ENCODE measurements at regions not wholly inside any gene's neighbourhood (a gene's known extent, or its start where the extent isn't known, plus 50 kb on each side); places are given as distances from the start of the nearest gene placed in this dataset.

- TF ChIP-seq, protein P1, sequence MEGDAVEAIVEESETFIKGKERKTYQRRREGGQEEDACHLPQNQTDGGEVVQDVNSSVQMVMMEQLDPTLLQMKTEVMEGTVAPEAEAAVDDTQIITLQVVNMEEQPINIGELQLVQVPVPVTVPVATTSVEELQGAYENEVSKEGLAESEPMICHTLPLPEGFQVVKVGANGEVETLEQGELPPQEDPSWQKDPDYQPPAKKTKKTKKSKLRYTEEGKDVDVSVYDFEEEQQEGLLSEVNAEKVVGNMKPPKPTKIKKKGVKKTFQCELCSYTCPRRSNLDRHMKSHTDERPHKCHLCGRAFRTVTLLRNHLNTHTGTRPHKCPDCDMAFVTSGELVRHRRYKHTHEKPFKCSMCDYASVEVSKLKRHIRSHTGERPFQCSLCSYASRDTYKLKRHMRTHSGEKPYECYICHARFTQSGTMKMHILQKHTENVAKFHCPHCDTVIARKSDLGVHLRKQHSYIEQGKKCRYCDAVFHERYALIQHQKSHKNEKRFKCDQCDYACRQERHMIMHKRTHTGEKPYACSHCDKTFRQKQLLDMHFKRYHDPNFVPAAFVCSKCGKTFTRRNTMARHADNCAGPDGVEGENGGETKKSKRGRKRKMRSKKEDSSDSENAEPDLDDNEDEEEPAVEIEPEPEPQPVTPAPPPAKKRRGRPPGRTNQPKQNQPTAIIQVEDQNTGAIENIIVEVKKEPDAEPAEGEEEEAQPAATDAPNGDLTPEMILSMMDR (conservative IDR thresholded peaks at IDR 0.05; ENCODE audit: low read depth, low read length): no peak
- no peak for DNase-seq (ENCODE audit: low read depth)
These were observed 150.6 kb upstream of the VCX3A start for GRCh38 chrX:6685489-6685888.

GRCh38 chrX:6683353-6683752 lies 148.4 kb upstream of the VCX3A start:
- TF ChIP-seq, protein P1 (conservative IDR thresholded peaks at IDR 0.05; ENCODE audit: low read depth, low read length): no peak
- no peak for DNase-seq (ENCODE audit: low read depth)
- no peak overlapping the region for H3K4me3 ChIP-seq (ENCODE audit: low read depth, low read length)

More at GRCh38 chrX:6685489-6685888, 150.6 kb upstream of the VCX3A start:
- no peak overlapping the region for H3K4me3 ChIP-seq (ENCODE audit: low read depth, low read length)

DNA sequence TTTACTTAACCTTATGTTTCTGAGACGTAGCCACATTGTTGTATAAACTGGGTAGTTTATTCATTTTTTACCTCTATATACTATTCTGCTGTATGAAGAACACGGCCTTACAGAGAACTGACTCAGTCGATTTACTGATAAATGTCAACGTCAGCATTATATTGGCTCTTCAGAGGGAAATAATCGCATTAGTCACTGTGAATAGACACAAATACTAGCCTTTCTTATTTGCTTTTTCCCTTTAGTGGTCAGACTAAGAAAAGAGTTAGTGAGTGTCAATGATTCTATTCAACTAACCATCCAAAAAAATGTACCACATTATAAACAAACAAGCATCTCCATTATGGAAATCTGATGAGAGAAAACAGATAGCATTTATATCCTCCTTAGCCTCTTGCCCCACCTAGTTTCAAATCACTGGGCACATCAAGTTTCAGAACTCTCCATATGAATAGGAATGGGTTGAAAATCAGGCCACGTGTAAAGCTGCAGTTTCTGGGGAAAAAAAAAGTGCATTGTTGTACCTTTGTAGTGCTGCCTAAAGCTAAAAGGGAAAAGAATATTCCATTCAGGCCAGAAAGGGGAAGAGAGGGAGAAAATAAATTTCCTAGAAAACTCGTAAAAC lies 146.7 kb upstream of the VCX3A start:
- no peak overlapping the region for H3K4me3 ChIP-seq (ENCODE audit: low read depth, low read length)
- no peak for DNase-seq (ENCODE audit: low read depth)
- TF ChIP-seq, protein P1 (conservative IDR thresholded peaks at IDR 0.05; ENCODE audit: low read depth, low read length): no peak

DNA sequence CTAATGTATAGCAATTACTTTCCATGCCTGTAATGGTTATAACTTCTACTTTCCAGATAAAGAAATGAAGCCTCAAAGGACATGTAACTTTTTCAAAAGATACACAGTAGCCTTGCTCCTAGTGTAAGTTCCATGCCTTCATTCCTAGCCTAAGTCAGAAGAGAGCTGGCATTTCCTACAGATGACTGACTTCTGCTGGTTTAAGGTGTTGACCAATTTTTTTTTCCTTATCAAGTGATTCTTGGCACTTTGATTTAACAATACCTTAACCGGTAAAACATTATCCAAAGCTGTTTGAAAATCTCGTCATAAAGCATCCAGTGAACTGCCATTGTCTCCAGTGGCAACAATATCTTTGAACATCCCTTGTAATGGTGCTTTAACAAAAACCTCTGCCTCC lies 145.1 kb upstream of the VCX3A start:
- H3K4me3 ChIP-seq (ENCODE audit: low read depth, low read length): no peak overlapping the region
- no peak for DNase-seq (ENCODE audit: low read depth)

GRCh38 chrX:6679550-6679949 lies 144.6 kb upstream of the VCX3A start:
- no peak overlapping the region for H3K4me3 ChIP-seq (ENCODE audit: low read depth, low read length)
- DNase-seq (ENCODE audit: low read depth): no peak
- TF ChIP-seq, protein P1 (conservative IDR thresholded peaks at IDR 0.05; ENCODE audit: low read depth, low read length): no peak

More for the DNA sequence above, 145.1 kb upstream of the VCX3A start:
- TF ChIP-seq, protein P1 (conservative IDR thresholded peaks at IDR 0.05; ENCODE audit: low read depth, low read length): no peak

DNA sequence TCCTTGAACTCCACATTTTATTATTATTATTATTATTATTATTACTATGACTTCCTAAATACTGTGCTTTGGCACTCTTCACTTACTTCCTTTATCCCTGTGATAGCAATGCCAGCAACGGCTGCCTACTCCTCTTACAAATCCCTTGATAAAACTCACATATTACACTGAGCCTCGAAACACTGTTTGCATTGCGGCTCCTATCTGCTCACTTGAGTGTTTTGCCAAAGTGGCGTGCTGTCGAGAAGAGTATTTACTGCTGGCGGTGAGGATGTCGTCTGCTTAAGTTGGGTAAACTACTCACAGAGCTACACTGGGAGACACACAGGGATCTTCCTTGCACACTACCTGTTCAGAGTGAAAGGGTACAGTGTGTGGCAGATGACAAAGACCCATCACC lies 143.4 kb upstream of the VCX3A start:
- no peak for DNase-seq (ENCODE audit: low read depth)
- TF ChIP-seq, protein P1 (conservative IDR thresholded peaks at IDR 0.05; ENCODE audit: low read depth, low read length): no peak
- H3K4me3 ChIP-seq (ENCODE audit: low read depth, low read length): no peak overlapping the region

DNA sequence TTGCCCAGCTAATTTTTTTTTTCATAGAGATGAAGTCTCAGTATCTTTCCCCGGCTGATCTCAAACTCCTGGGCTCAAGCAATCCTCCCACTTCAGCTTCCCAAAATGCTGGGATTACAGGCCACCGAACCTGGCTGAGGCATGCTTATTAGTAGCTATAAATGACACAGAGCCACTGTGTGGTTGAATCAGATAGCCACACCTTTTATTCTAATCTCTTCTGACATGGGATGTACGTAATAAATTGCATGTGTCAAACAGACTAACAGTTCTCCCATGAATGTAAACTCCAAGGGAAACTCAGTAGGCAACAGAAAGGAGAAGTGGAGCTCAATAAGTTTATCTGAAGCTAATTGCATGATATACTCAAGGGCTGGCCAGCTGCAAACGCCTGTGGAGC lies 139.8 kb upstream of the VCX3A start:
- no peak for DNase-seq (ENCODE audit: low read depth)
- no peak overlapping the region for H3K4me3 ChIP-seq (ENCODE audit: low read depth, low read length)
- TF ChIP-seq, protein P1 (conservative IDR thresholded peaks at IDR 0.05; ENCODE audit: low read depth, low read length): no peak

Measured in choroid plexus epithelial cell (primary cell).